ENCODE measurements at regions not wholly inside any gene's neighbourhood (a gene's known extent, or its start where the extent isn't known, plus 50 kb on each side); places are given as distances from the start of the nearest gene placed in this dataset.

DNA sequence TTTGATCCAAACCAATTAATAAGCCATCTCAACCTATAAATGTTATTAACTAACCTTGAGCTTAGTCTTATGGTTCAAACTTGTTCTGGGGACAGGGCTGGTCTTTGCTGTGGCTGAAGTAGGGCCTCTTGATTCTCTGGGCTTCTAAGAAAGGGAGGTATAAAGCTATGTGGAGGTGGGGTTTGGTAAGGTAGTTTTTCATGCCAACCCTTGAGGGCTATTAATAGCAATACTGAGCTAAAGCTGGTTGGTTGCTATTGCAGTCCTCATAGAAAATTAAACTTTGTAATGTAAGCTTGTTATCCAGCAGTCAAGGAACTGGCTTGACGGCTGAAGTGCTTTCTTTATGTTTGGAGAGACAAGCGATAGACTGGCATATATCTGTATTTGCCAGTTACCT, 112.1 kb downstream of the RND3 start:
- Histone ChIP-seq H3K27ac (no peak overlapping the region), H3K27me3 (no peaks in the 10 kb centered on the region), H3K4me1 (peaks cover 0 to 10% (median 5%) of the 10 kb centered on the region in 4 donors), H3K9me3 (no peaks in the 10 kb centered on the region), H3K4me3 (no peak overlapping the region), H3K36me3 (no peaks in the 10 kb centered on the region)
- in situ Hi-C loops (cut with MboI; ENCODE audit: low pct_ligation_motif_present in 1 of 4, low pct_unique_long_range_greater_than_20kb in 1 of 4, low sequenced_read_pairs in 3 of 4), result no loop called here
- intact Hi-C loops (cut with DNase I; ENCODE audit: low total_unique reads), result no loop called here
- no peak for DNase-seq
- WGBS, 2 donors (ENCODE audit: low coverage in 1 of 2), result 60% methylated on average over 2 of the region's 2 CpGs; no CpG with 5 or more reads in 1 of the 2 donors
- TF ChIP-seq POLR2AphosphoS5 (IDR thresholded peaks at IDR 0.05) (no peak), POLR2A (IDR thresholded peaks at IDR 0.05) (no peak), EP300 (IDR thresholded peaks at IDR 0.05; ENCODE audit: low read depth) (no peak)
- TF ChIP-seq, protein P1, sequence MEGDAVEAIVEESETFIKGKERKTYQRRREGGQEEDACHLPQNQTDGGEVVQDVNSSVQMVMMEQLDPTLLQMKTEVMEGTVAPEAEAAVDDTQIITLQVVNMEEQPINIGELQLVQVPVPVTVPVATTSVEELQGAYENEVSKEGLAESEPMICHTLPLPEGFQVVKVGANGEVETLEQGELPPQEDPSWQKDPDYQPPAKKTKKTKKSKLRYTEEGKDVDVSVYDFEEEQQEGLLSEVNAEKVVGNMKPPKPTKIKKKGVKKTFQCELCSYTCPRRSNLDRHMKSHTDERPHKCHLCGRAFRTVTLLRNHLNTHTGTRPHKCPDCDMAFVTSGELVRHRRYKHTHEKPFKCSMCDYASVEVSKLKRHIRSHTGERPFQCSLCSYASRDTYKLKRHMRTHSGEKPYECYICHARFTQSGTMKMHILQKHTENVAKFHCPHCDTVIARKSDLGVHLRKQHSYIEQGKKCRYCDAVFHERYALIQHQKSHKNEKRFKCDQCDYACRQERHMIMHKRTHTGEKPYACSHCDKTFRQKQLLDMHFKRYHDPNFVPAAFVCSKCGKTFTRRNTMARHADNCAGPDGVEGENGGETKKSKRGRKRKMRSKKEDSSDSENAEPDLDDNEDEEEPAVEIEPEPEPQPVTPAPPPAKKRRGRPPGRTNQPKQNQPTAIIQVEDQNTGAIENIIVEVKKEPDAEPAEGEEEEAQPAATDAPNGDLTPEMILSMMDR (IDR thresholded peaks at IDR 0.05), result no peak

DNA sequence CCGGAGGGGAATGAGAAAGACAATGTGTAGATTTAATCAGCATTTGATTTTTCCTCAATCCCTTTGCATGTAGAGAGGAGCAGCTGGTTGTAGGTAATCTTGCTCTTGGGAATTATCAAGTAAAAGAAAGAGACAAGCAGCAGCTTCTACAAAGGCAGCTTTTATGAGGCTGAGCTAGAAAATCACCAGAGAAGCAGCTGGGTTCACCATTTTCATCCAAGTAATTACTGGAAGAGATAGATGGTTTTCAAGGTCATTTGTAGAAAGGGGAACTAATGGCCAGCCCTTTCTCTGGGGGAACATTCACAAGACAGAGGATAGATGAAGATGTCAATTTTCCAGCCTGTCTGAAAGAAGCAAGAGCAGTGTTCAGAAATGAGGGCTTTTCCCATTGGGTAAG, 113.0 kb downstream of the RND3 start:
- H3K4me1 ChIP-seq, result peaks cover 0 to 12% (median 6%) of the 10 kb centered on the region in 4 donors
- H3K36me3 ChIP-seq, result no peaks in the 10 kb centered on the region
- intact Hi-C loops (cut with DNase I; ENCODE audit: low total_unique reads) (no loop called here), in situ Hi-C loops (cut with MboI; ENCODE audit: low pct_ligation_motif_present in 1 of 4, low pct_unique_long_range_greater_than_20kb in 1 of 4, low sequenced_read_pairs in 3 of 4) (no loop called here)
- WGBS, 2 donors (ENCODE audit: low coverage in 1 of 2), result 76 to 80% methylated on average over 1 of the region's 1 CpG
- H3K27me3 ChIP-seq, result no peaks in the 10 kb centered on the region
- no peak overlapping the region for H3K27ac ChIP-seq
- H3K9me3 ChIP-seq, result no peaks in the 10 kb centered on the region
- TF ChIP-seq, protein P1 (IDR thresholded peaks at IDR 0.05), result no peak
- TF ChIP-seq POLR2A (IDR thresholded peaks at IDR 0.05) (no peak), POLR2AphosphoS5 (IDR thresholded peaks at IDR 0.05) (no peak), EP300 (IDR thresholded peaks at IDR 0.05; ENCODE audit: low read depth) (no peak)
- H3K4me3 ChIP-seq, result no peak overlapping the region
- DNase-seq, result no peak

DNA sequence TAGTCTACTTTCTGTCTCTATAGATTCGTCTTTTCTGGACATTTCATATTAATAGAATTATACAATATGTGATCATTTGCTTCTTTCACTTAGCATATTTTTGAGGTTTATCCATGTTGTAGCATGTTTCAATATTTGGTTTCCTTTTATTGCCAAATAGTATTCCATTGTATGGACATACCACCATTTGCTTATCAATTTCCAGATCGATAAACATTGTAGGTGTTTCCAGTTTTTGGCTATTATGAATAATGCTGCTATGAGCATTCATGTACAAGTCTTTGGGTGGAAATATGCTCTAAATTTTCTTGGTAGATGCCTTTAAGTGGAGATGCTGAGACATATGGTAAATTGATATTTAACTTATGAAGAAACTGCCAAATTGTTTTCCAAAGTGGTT, 114.1 kb downstream of the RND3 start:
- Histone ChIP-seq H3K27ac (no peak overlapping the region), H3K27me3 (no peaks in the 10 kb centered on the region), H3K4me1 (peaks cover 0 to 12% (median 6%) of the 10 kb centered on the region in 4 donors), H3K4me3 (no peak overlapping the region), H3K9me3 (no peaks in the 10 kb centered on the region), H3K36me3 (no peaks in the 10 kb centered on the region)
- in situ Hi-C loops (cut with MboI; ENCODE audit: low pct_ligation_motif_present in 1 of 4, low pct_unique_long_range_greater_than_20kb in 1 of 4, low sequenced_read_pairs in 3 of 4) (no loop called here), intact Hi-C loops (cut with DNase I; ENCODE audit: low total_unique reads) (no loop called here)
- 82 to 100% methylated on average over 2 of the region's 2 CpGs for WGBS, 2 donors (ENCODE audit: low coverage in 1 of 2)
- TF ChIP-seq, protein P1 (IDR thresholded peaks at IDR 0.05), result no peak
- TF ChIP-seq EP300 (IDR thresholded peaks at IDR 0.05; ENCODE audit: low read depth), result no peak
- TF ChIP-seq POLR2A (IDR thresholded peaks at IDR 0.05), result no peak
- no peak for TF ChIP-seq POLR2AphosphoS5 (IDR thresholded peaks at IDR 0.05)
- DNase-seq, result no peak

DNA sequence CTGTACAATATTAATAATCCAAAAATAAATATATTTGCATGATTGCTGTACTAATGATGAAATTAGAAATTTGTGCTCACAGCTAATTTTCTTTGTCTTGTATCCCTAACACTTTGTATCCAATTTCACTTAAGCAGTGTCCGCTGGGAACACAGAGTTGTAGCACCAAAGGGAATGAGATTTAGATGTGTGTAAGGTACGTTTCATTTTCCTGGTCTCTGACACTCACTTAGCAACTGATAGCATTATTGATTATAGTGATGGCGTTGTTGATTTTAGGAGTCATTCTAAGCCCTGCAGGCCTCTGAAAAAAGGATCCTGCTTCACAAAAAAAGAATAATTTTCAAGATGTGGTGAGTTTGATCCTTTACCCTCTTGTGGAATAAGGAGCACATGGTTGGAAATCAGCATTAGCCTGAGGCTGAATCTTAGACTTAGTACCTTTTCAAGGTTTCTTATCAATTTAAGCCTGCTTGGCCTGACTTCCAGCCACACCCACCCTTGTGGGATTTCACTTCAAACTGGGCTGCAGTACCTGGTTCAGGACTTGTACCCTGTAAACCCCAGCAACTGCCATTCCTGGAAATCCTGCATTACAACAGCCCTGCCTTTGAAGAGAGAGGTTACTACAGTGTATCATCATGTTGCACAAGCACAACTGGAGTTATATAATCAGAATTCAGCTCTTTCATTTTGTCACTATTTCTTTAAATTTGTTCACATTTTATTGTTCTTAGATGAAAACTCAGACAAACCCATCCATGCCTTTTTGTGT, 116.2 kb downstream of the RND3 start:
- intact Hi-C loops (cut with DNase I; ENCODE audit: low total_unique reads), result no loop called here
- Histone ChIP-seq H3K4me1 (peaks cover 0 to 12% (median 6%) of the 10 kb centered on the region in 4 donors), H3K4me3 (no peak overlapping the region), H3K36me3 (no peaks in the 10 kb centered on the region), H3K27me3 (no peaks in the 10 kb centered on the region), H3K9me3 (no peaks in the 10 kb centered on the region), H3K27ac (peak overlapping the region in 3 of 4 donors; percentile 18 to 40 (median 32))
- 77 to 79% methylated on average over 3 of the region's 3 CpGs for WGBS, 2 donors (ENCODE audit: low coverage in 1 of 2)
- TF ChIP-seq POLR2A (IDR thresholded peaks at IDR 0.05) (no peak), POLR2AphosphoS5 (IDR thresholded peaks at IDR 0.05) (peak in 1 of 3 donors; percentile 8), EP300 (IDR thresholded peaks at IDR 0.05; ENCODE audit: low read depth) (no peak)
- TF ChIP-seq, protein P1 (IDR thresholded peaks at IDR 0.05), result no peak
- in situ Hi-C loops (cut with MboI; ENCODE audit: low pct_ligation_motif_present in 1 of 4, low pct_unique_long_range_greater_than_20kb in 1 of 4, low sequenced_read_pairs in 3 of 4), result no loop called here
- peak; percentile 60 for DNase-seq
